ENCODE measurements at regions not wholly inside any gene's neighbourhood (a gene's known extent, or its start where the extent isn't known, plus 50 kb on each side); places are given as distances from the start of the nearest gene placed in this dataset.

- Histone ChIP-seq H3K9me3 (ENCODE audit: insufficient read depth in 2 of 2, low read depth in 1 of 2, low read length in 1 of 2) (peaks cover 0 to 8% of the 10 kb centered on the region in 2 experiments; a peak in 2 of 4 replicates), H3K4me2 (ENCODE audit: insufficient read depth in 1 of 2, low read depth in 2 of 2, low read length in 2 of 2) (no peak overlapping the region), H3K4ac (replicated peaks; ENCODE audit: insufficient read length, low read depth, low read length) (no peak overlapping the region), H3K27me3 (replicated peaks in 1 of 4; ENCODE audit: control insufficient read depth in 3 of 4, extremely low read depth in 1 of 4, insufficient read depth in 3 of 4, low read length in 3 of 4) (peaks cover 0 to 1% (median 0%) of the 10 kb centered on the region in 4 experiments; a peak in 1 of 7 replicates), H4K20me1 (replicated peaks in 1 of 2; ENCODE audit: control insufficient read depth in 1 of 2, insufficient read depth in 2 of 2, low read length in 2 of 2) (no peaks in the 10 kb centered on the region), H3K36me3 (ENCODE audit: control insufficient read depth in 2 of 4, insufficient read depth in 4 of 4, low read length in 3 of 4) (no peaks in the 10 kb centered on the region; a peak in 1 of 8 replicates), H2BK15ac (ENCODE audit: low read length) (no peak overlapping the region), H4K91ac (replicated peaks; ENCODE audit: insufficient read length, low read length) (no peak overlapping the region), H3K4me3 (ENCODE audit: extremely low read depth in 1 of 4, insufficient read depth in 2 of 4, low read depth in 3 of 4, low read length in 4 of 4) (no peak overlapping the region), H3K79me2 (ENCODE audit: control insufficient read depth in 1 of 2, insufficient read depth in 2 of 2, low read length in 2 of 2) (no peaks in the 10 kb centered on the region), H3K14ac (ENCODE audit: insufficient read length) (no peak overlapping the region), H2BK5ac (ENCODE audit: low read depth, low read length) (no peak overlapping the region), H4K5ac (ENCODE audit: insufficient read length, low read depth, low read length) (no peak overlapping the region), H3K23ac (ENCODE audit: insufficient read length) (no peak overlapping the region), H4K8ac (ENCODE audit: extremely low read depth, insufficient read depth, low read length) (no peak overlapping the region), H2AK5ac (ENCODE audit: low read depth, low read length) (no peak overlapping the region), H3K4me1 (replicated peaks in 1 of 4; ENCODE audit: control insufficient read depth in 3 of 4, insufficient read depth in 4 of 4, low read length in 3 of 4) (no peaks in the 10 kb centered on the region), H3K23me2 (ENCODE audit: low read depth, low read length) (no peaks in the 10 kb centered on the region; the same call in 1 of the 2 replicates), H2BK20ac (ENCODE audit: low read length) (no peak overlapping the region), H3K18ac (ENCODE audit: extremely low read depth, low read length) (no peak overlapping the region), H3K9ac (replicated peaks in 1 of 4; ENCODE audit: extremely low read depth in 1 of 4, low read depth in 3 of 4, low read length in 3 of 4) (no peak overlapping the region), H2AFZ (ENCODE audit: low read length) (no peak overlapping the region), H2BK12ac (ENCODE audit: low read depth, low read length) (no peak overlapping the region), H3K79me1 (ENCODE audit: low read depth, low read length) (no peaks in the 10 kb centered on the region), H3K56ac (replicated peaks; ENCODE audit: insufficient read length, low read depth, low read length) (no peak overlapping the region), H2BK120ac (replicated peaks; ENCODE audit: low read depth, low read length) (no peak overlapping the region), H3K27ac (ENCODE audit: low read depth, low read length) (no peak overlapping the region)
- FAIRE-seq (no peak), DNase-seq (ENCODE audit: low read depth in 1 of 2, low spot score in 2 of 2) (no peak)
- WGBS, 2 experiments (ENCODE audit: extremely low coverage in 1 of 2, insufficient coverage in 1 of 2, insufficient read length in 1 of 2, insufficient replicate concordance in 2 of 2, low coverage in 1 of 2, low lambda C conversion rate in 2 of 2, missing lambda C conversion rate in 1 of 2), result 96% methylated on average over 1 of the region's 1 CpG; no CpG with 5 or more reads in 1 of the 2 experiments
- ChIA-PET CTCF (ENCODE audit: partially characterized antibody) (no interaction called here), POLR2A (ENCODE audit: partially characterized antibody) (no interaction called here)
- no peak for TF ChIP-seq KDM1A (IDR thresholded peaks at IDR 0.05; ENCODE audit: borderline replicate concordance, low read length)
- no peak for TF ChIP-seq ASH2L (IDR thresholded peaks at IDR 0.05; ENCODE audit: low read length)
- no peak for TF ChIP-seq JUND (IDR thresholded peaks at IDR 0.05; ENCODE audit: low read length)
- TF ChIP-seq EGR1 (IDR thresholded peaks at IDR 0.05; ENCODE audit: borderline replicate concordance, low read depth, low read length), result no peak
- TF ChIP-seq RAD21 (IDR thresholded peaks at IDR 0.05 in 1 of 2, conservative IDR thresholded peaks at IDR 0.05 in 1 of 2; ENCODE audit: low read depth in 2 of 2, low read length in 2 of 2), result no peak
- no peak for TF ChIP-seq BCL11A (IDR thresholded peaks at IDR 0.05; ENCODE audit: low read depth in 2 of 2, low read length in 2 of 2)
- no peak for TF ChIP-seq KDM4A (IDR thresholded peaks at IDR 0.05; ENCODE audit: low read depth, low read length, severe bottlenecking)
- no peak for TF ChIP-seq CHD2 (IDR thresholded peaks at IDR 0.05; ENCODE audit: low read length)
- no peak for TF ChIP-seq RNF2 (IDR thresholded peaks at IDR 0.05; ENCODE audit: borderline replicate concordance, low read depth, low read length, missing control alignments, poor library complexity, severe bottlenecking)
- TF ChIP-seq SRF (IDR thresholded peaks at IDR 0.05; ENCODE audit: low read depth, low read length), result no peak
Observed at GRCh38 chr6:126245077-126245476, 94.8 kb upstream of the CENPW start.

Data from H1 (cell line).